Lower lobe of right lung (tissue), 2 donors: ENCODE measurements at regions not wholly inside any gene's neighbourhood (a gene's known extent, or its start where the extent isn't known, plus 50 kb on each side); places are given as distances from the start of the nearest gene placed in this dataset.

Experiments used
- ATAC-seq, 2 donors: fragments of 200-7000 bp; cut with Tn5 transposase; one replicate each; pipeline ENCODE4 v1.9.1; 2020 to 2022; ENCODE audit warnings: mild to moderate bottlenecking in 2 of 2, moderate library complexity in 2 of 2
- DNase-seq: peaks from one replicate; pipeline ENCODE4 v3.0.0-alpha.2; 2020
- H3K27ac ChIP-seq: fragments of 200-600 bp; one replicate; pipeline ENCODE4 v1.8.0; 2022
- H3K27me3 ChIP-seq: fragments of 200-600 bp; one replicate; pipeline ENCODE4 v1.8.0; 2022; ENCODE audit warnings: low read depth
- H3K36me3 ChIP-seq: fragments of 200-600 bp; one replicate; pipeline ENCODE4 v1.8.0; 2022; ENCODE audit warnings: mild to moderate bottlenecking
- H3K4me1 ChIP-seq: fragments of 200-600 bp; one replicate; pipeline ENCODE4 v1.8.0; 2022
- H3K4me3 ChIP-seq: fragments of 200-600 bp; one replicate; pipeline ENCODE4 v1.8.0; 2022; ENCODE audit warnings: mild to moderate bottlenecking
- H3K9me3 ChIP-seq: fragments of 200-600 bp; one replicate; pipeline ENCODE4 v1.8.0; 2022
- intact Hi-C: fragments of 100-400 bp; cut with DNase I; formaldehyde crosslinking; loops from one replicate; pipeline ENCODE4 v1.11.0; 2022
- TF ChIP-seq, protein P1 (sequence below): fragments of 200-600 bp; IDR thresholded peaks from one replicate; pipeline ENCODE4 v1.8.0; 2022; ENCODE audit warnings: antibody characterized with exemption, mild to moderate bottlenecking
- donor health status: DM: no; HTN: yes; CAD: no; lungs with severe emphysema.

DNA sequence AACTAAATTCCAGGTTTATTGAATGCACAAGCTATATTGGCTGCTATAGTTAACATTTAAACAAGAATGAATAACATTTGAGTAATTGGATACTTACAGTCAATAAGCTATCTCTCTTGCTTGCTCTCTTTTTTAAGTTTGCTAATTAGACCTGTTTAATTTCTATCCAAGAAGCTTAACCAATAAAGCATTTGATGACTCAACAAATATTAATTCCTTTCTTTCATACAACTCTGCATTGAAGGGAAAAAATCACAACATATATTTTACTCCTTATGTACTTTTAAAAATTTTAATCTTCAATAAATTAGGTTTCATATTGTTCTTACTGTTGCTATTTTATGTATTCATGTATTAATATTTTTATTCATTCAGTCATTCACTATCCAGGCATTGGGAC is 1552.6 kb upstream of the ADGRL3 start:
- Histone ChIP-seq H3K4me3 (no peak overlapping the region), H3K9me3 (no peaks in the 10 kb centered on the region), H3K27ac (no peak overlapping the region), H3K27me3 (no peaks in the 10 kb centered on the region), H3K36me3 (no peaks in the 10 kb centered on the region), H3K4me1 (no peaks in the 10 kb centered on the region)
- DNase-seq = no peak
- ATAC-seq = no peak
- intact Hi-C loops = no loop called here
- TF ChIP-seq, protein P1, sequence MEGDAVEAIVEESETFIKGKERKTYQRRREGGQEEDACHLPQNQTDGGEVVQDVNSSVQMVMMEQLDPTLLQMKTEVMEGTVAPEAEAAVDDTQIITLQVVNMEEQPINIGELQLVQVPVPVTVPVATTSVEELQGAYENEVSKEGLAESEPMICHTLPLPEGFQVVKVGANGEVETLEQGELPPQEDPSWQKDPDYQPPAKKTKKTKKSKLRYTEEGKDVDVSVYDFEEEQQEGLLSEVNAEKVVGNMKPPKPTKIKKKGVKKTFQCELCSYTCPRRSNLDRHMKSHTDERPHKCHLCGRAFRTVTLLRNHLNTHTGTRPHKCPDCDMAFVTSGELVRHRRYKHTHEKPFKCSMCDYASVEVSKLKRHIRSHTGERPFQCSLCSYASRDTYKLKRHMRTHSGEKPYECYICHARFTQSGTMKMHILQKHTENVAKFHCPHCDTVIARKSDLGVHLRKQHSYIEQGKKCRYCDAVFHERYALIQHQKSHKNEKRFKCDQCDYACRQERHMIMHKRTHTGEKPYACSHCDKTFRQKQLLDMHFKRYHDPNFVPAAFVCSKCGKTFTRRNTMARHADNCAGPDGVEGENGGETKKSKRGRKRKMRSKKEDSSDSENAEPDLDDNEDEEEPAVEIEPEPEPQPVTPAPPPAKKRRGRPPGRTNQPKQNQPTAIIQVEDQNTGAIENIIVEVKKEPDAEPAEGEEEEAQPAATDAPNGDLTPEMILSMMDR = no peak

DNA sequence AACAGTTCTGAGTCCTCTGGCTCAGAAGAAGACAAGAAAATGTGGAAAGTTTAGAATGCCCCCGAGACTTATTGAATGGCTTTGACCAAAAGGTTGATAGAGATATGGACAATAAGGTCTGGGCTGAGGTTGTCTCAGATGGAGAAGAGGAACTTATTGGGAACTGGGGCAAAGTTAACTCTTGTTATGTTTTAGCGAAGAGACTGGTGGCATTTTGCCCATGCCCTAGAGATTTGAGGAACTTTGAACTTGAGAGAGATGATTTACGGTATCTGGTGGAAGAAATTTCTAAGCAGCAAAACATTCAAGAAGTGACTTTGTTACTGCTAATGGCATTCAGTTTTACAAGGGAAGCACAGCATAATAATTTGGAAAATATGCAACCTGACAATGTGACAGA is 1549.3 kb upstream of the ADGRL3 start:
- intact Hi-C loops = no loop called here
- H3K36me3 ChIP-seq = no peaks in the 10 kb centered on the region
- no peak for DNase-seq
- H3K4me1 ChIP-seq = no peaks in the 10 kb centered on the region
- H3K27ac ChIP-seq = no peak overlapping the region
- H3K4me3 ChIP-seq = no peak overlapping the region
- ATAC-seq = no peak
- no peaks in the 10 kb centered on the region for H3K9me3 ChIP-seq
- no peaks in the 10 kb centered on the region for H3K27me3 ChIP-seq
- TF ChIP-seq, protein P1 = no peak

DNA sequence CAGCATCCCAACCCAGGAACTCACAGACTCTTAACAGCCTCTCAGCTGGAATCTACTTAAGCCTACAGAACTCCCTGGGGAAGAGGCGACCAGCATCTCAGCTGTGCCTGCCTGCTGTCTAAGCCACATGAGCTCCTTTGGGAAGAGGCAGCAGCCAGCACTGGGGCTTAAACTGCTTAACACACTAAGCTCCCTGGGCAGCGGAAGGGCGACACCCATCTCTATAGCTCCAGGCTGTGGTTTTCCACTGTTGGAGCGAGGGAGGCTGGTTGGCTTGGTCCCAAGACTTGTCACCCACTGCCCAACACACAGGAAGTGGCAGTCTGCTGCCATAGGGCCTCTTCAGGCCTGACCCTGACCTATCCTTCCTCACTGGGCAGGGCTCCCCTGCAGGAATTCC is 1544.1 kb upstream of the ADGRL3 start:
- intact Hi-C loops = no loop called here
- Histone ChIP-seq H3K27ac (no peak overlapping the region), H3K4me1 (no peaks in the 10 kb centered on the region), H3K27me3 (no peaks in the 10 kb centered on the region), H3K36me3 (no peaks in the 10 kb centered on the region), H3K9me3 (no peaks in the 10 kb centered on the region), H3K4me3 (no peak overlapping the region)
- TF ChIP-seq, protein P1 = no peak
- ATAC-seq = no peak
- DNase-seq = no peak

DNA sequence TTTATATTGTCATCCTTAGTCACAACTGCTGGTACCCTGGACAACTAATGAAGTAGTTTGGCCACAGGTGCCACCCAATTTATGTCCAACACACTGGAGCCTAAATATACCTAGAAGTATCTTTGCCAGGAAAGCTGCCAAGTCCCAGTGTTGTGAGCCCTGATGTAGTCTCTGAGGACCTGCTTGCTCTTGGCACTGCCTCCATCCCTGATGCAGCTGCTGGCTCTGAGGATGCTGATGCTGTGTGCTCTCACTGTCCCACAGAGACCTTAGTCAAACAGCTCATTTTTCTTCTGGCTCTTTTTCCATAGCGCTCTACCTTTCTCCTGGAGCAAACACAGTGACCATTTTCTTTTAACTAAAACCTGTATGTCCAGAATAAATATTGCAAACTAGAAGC is 1535.4 kb upstream of the ADGRL3 start:
- H3K4me3 ChIP-seq = no peak overlapping the region
- no peaks in the 10 kb centered on the region for H3K36me3 ChIP-seq
- H3K27ac ChIP-seq = no peak overlapping the region
- no peaks in the 10 kb centered on the region for H3K9me3 ChIP-seq
- TF ChIP-seq, protein P1 = no peak
- H3K4me1 ChIP-seq = no peaks in the 10 kb centered on the region
- no peak for DNase-seq
- ATAC-seq = no peak
- intact Hi-C loops = no loop called here
- H3K27me3 ChIP-seq = no peaks in the 10 kb centered on the region

DNA sequence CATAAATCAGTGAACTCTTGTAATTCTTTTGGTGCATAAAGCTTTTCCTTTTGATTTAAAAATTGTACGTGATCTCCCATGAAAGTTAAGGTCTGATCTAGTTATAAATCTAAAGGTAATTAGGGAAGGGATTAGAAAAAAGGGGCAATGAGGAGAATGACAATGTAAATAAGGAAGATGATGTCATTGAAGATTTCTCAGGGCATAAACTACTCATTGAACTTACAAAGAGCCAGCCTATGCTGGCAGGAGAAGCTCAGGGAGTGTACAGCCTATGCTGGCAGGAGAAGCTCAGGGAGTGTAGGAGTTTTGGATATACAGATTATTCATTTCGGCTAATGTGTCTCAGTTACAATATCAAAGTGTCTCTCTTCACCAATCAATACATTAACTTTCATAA is 1533.5 kb upstream of the ADGRL3 start:
- ATAC-seq (no peak), DNase-seq (no peak)
- Histone ChIP-seq H3K27ac (no peak overlapping the region), H3K36me3 (no peaks in the 10 kb centered on the region), H3K4me1 (no peaks in the 10 kb centered on the region), H3K4me3 (no peak overlapping the region), H3K27me3 (no peaks in the 10 kb centered on the region), H3K9me3 (no peaks in the 10 kb centered on the region)
- intact Hi-C loops = no loop called here
- TF ChIP-seq, protein P1 = no peak

DNA sequence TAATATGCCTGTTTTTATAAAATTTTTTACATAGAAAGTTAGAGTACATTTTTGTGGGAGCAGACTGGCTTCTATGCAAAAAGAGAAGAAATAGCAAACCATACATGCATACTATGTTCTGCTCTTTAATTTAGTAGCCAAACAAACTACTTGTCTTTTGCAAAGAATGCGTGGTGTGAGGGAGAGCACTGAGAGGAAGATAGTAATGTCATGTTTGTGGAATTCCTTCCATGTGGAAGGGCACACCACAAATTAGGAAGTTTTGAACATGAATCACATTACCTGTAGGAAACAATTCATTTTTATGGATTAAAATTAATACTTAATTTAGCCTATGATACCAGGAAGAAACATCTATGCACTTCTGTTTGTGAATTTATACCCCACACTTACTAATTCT is 1529.1 kb upstream of the ADGRL3 start:
- ATAC-seq (no peak), DNase-seq (no peak)
- intact Hi-C loops = no loop called here

More for the DNA sequence above, 1529.1 kb upstream of the ADGRL3 start:
- TF ChIP-seq, protein P1 = no peak
- H3K4me3 ChIP-seq = no peak overlapping the region
- H3K27ac ChIP-seq = no peak overlapping the region
- H3K9me3 ChIP-seq = no peaks in the 10 kb centered on the region
- H3K36me3 ChIP-seq = no peaks in the 10 kb centered on the region
- no peaks in the 10 kb centered on the region for H3K4me1 ChIP-seq
- no peaks in the 10 kb centered on the region for H3K27me3 ChIP-seq
